ENCODE measurements at regions not wholly inside any gene's neighbourhood (a gene's known extent, or its start where the extent isn't known, plus 50 kb on each side); places are given as distances from the start of the nearest gene placed in this dataset.

DNA sequence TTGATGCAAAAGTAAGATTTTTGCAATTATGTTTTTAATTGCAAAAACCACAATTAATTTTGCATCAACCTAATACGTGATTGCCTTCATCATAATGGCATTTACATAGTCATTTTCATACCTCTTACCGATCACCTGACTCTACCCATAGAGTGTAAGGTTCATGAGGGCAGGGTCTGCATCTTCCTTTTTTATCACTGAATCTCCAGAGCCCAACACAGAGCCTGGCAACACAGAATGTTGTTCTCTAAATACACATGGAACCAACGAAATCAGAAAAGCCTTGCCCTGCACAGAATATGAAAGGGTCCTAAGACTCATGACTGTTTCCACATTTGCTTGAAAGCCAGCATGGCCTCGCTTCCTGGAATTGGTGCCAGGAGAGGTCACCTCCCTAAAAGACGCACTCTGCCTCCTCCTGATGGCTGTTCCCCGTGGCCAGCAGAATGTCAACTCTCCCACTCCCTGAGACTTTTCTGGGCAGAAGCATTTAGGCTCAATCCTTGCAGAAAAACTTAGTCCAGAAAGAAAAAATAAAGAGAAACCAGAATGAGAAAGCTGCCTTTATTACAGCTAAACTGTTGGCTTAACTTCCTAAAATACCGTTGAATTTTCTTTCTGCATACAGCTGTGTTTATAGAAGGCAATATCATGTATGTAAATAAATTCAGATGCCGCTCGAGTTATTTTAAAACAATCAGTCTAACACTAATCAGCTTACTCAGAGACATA, 327.8 kb upstream of the MAF start:
- no peak overlapping the region for H3K27ac Mint-ChIP-seq
- H3K27me3 Mint-ChIP-seq (ENCODE audit: low read depth), result no peaks in the 10 kb centered on the region
- H3K4me1 Mint-ChIP-seq, result peaks cover 8% of the 10 kb centered on the region; the same call in 1 of the 2 replicates
- POLR2A ChIA-PET, result no interaction called here
- ATAC-seq, result no peak
- TF ChIP-seq, protein P1, sequence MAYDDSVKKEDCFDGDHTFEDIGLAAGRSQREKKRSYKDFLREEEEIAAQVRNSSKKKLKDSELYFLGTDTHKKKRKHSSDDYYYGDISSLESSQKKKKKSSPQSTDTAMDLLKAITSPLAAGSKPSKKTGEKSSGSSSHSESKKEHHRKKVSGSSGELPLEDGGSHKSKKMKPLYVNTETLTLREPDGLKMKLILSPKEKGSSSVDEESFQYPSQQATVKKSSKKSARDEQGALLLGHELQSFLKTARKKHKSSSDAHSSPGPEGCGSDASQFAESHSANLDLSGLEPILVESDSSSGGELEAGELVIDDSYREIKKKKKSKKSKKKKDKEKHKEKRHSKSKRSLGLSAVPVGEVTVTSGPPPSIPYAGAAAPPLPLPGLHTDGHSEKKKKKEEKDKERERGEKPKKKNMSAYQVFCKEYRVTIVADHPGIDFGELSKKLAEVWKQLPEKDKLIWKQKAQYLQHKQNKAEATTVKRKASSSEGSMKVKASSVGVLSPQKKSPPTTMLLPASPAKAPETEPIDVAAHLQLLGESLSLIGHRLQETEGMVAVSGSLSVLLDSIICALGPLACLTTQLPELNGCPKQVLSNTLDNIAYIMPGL (CRISPR knock-in tag; IDR thresholded peaks at IDR 0.05), result no peak
- TF ChIP-seq, protein P2, sequence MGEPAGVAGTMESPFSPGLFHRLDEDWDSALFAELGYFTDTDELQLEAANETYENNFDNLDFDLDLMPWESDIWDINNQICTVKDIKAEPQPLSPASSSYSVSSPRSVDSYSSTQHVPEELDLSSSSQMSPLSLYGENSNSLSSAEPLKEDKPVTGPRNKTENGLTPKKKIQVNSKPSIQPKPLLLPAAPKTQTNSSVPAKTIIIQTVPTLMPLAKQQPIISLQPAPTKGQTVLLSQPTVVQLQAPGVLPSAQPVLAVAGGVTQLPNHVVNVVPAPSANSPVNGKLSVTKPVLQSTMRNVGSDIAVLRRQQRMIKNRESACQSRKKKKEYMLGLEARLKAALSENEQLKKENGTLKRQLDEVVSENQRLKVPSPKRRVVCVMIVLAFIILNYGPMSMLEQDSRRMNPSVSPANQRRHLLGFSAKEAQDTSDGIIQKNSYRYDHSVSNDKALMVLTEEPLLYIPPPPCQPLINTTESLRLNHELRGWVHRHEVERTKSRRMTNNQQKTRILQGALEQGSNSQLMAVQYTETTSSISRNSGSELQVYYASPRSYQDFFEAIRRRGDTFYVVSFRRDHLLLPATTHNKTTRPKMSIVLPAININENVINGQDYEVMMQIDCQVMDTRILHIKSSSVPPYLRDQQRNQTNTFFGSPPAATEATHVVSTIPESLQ (CRISPR knock-in tag; IDR thresholded peaks at IDR 0.05), result no peak
- no peak for TF ChIP-seq SMAD4 (CRISPR knock-in tag; IDR thresholded peaks at IDR 0.05)
- TF ChIP-seq EMX1 (CRISPR knock-in tag; IDR thresholded peaks at IDR 0.05), result no peak
- TF ChIP-seq, protein P3, sequence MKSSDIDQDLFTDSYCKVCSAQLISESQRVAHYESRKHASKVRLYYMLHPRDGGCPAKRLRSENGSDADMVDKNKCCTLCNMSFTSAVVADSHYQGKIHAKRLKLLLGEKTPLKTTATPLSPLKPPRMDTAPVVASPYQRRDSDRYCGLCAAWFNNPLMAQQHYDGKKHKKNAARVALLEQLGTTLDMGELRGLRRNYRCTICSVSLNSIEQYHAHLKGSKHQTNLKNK (CRISPR knock-in tag; IDR thresholded peaks at IDR 0.05), result no peak
- no peak for TF ChIP-seq CREB1 (CRISPR knock-in tag; IDR thresholded peaks at IDR 0.05)
- TF ChIP-seq NFYB (CRISPR knock-in tag; conservative IDR thresholded peaks at IDR 0.05; ENCODE audit: low read depth), result no peak
- no peak for TF ChIP-seq NR2C2 (CRISPR knock-in tag; IDR thresholded peaks at IDR 0.05)
- TF ChIP-seq TEAD1 (CRISPR knock-in tag; IDR thresholded peaks at IDR 0.05), result no peak
- TF ChIP-seq MXD4 (CRISPR knock-in tag; IDR thresholded peaks at IDR 0.05; ENCODE audit: borderline replicate concordance), result no peak
- DNase-seq (ENCODE audit: low spot score), result no peak
- H3K9me3 Mint-ChIP-seq, result no peaks in the 10 kb centered on the region
- CTCF ChIA-PET, result no interaction called here
- no peak overlapping the region for H3K4me3 Mint-ChIP-seq
- no peaks in the 10 kb centered on the region for H3K36me3 Mint-ChIP-seq

DNA sequence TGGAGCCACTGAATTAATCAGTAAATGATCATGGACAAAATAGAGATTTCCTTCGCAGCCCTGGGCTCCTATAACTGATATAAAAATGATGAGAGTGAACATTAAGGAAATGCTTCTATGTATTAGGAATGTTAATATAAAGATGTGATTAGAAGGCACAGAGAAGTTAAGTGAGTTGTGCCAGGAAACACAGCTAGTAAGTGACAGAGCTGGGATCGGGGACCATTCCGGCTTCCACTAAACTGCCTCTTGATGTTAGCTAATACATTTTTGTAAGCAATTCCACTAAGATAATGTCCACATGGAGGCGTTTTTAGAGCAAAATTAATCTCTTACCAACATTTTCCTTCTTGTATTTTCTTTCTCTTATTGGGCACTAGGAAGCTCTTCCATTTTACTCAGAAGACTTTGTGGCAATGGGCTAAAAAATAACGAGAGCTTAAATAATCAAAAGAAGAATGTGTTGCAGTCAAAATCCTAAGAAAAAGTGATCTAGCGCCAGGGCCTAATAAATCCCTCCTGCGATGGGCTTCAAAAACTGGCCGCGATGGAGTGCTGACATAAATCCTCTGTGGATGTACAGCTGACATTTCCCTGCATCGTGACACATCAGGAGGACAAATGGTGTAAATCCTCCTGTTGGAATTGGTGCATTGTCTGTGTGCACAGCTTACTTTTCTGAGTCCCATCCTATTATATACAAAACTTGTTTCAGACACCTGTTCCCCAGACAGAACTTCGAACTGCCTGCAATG, 326.1 kb upstream of the MAF start:
- DNase-seq (ENCODE audit: low spot score) (no peak), ATAC-seq (no peak)
- no peak overlapping the region for H3K4me3 Mint-ChIP-seq
- no peaks in the 10 kb centered on the region for H3K36me3 Mint-ChIP-seq
- CTCF ChIA-PET, result interaction anchor here (0.5 to 1.3 kb wide), 2 partner anchors 324 to 469 kb away, joined by 3 to 4 read pairs; no protein-coding TSS in a partner anchor
- no peaks in the 10 kb centered on the region for H3K9me3 Mint-ChIP-seq
- TF ChIP-seq, protein P4, sequence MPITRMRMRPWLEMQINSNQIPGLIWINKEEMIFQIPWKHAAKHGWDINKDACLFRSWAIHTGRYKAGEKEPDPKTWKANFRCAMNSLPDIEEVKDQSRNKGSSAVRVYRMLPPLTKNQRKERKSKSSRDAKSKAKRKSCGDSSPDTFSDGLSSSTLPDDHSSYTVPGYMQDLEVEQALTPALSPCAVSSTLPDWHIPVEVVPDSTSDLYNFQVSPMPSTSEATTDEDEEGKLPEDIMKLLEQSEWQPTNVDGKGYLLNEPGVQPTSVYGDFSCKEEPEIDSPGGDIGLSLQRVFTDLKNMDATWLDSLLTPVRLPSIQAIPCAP (CRISPR knock-in tag; IDR thresholded peaks at IDR 0.05), result no peak
- TF ChIP-seq, protein P5, sequence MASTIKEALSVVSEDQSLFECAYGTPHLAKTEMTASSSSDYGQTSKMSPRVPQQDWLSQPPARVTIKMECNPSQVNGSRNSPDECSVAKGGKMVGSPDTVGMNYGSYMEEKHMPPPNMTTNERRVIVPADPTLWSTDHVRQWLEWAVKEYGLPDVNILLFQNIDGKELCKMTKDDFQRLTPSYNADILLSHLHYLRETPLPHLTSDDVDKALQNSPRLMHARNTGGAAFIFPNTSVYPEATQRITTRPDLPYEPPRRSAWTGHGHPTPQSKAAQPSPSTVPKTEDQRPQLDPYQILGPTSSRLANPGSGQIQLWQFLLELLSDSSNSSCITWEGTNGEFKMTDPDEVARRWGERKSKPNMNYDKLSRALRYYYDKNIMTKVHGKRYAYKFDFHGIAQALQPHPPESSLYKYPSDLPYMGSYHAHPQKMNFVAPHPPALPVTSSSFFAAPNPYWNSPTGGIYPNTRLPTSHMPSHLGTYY (CRISPR knock-in tag; IDR thresholded peaks at IDR 0.05), result no peak
- TF ChIP-seq ZNF219 (CRISPR knock-in tag; IDR thresholded peaks at IDR 0.05; ENCODE audit: borderline replicate concordance) (no peak), TCF7 (CRISPR knock-in tag; IDR thresholded peaks at IDR 0.05; ENCODE audit: low read depth) (no peak), CREM (CRISPR knock-in tag; IDR thresholded peaks at IDR 0.05) (no peak), ZBTB21 (CRISPR knock-in tag; IDR thresholded peaks at IDR 0.05; ENCODE audit: borderline replicate concordance) (no peak), ZNF423 (CRISPR knock-in tag; IDR thresholded peaks at IDR 0.05) (no peak)
- TF ChIP-seq, protein P6, sequence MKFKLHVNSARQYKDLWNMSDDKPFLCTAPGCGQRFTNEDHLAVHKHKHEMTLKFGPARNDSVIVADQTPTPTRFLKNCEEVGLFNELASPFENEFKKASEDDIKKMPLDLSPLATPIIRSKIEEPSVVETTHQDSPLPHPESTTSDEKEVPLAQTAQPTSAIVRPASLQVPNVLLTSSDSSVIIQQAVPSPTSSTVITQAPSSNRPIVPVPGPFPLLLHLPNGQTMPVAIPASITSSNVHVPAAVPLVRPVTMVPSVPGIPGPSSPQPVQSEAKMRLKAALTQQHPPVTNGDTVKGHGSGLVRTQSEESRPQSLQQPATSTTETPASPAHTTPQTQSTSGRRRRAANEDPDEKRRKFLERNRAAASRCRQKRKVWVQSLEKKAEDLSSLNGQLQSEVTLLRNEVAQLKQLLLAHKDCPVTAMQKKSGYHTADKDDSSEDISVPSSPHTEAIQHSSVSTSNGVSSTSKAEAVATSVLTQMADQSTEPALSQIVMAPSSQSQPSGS (CRISPR knock-in tag; IDR thresholded peaks at IDR 0.05; ENCODE audit: borderline replicate concordance, low read depth), result no peak
- TF ChIP-seq, protein P7, sequence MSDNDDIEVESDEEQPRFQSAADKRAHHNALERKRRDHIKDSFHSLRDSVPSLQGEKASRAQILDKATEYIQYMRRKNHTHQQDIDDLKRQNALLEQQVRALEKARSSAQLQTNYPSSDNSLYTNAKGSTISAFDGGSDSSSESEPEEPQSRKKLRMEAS (CRISPR knock-in tag; IDR thresholded peaks at IDR 0.05), result no peak
- TF ChIP-seq, protein P8, sequence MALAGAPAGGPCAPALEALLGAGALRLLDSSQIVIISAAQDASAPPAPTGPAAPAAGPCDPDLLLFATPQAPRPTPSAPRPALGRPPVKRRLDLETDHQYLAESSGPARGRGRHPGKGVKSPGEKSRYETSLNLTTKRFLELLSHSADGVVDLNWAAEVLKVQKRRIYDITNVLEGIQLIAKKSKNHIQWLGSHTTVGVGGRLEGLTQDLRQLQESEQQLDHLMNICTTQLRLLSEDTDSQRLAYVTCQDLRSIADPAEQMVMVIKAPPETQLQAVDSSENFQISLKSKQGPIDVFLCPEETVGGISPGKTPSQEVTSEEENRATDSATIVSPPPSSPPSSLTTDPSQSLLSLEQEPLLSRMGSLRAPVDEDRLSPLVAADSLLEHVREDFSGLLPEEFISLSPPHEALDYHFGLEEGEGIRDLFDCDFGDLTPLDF (CRISPR knock-in tag; IDR thresholded peaks at IDR 0.05), result no peak
- H3K4me1 Mint-ChIP-seq, result no peaks in the 10 kb centered on the region
- POLR2A ChIA-PET, result no interaction called here
- no peaks in the 10 kb centered on the region for H3K27me3 Mint-ChIP-seq (ENCODE audit: low read depth)
- H3K27ac Mint-ChIP-seq, result no peak overlapping the region

Measured in WTC11 (cell line).